ENCODE measurements at regions not wholly inside any gene's neighbourhood (a gene's known extent, or its start where the extent isn't known, plus 50 kb on each side); places are given as distances from the start of the nearest gene placed in this dataset.
A peak's percentile ranks its signal among the peaks of the same experiment; 100 is the strongest.

DNA sequence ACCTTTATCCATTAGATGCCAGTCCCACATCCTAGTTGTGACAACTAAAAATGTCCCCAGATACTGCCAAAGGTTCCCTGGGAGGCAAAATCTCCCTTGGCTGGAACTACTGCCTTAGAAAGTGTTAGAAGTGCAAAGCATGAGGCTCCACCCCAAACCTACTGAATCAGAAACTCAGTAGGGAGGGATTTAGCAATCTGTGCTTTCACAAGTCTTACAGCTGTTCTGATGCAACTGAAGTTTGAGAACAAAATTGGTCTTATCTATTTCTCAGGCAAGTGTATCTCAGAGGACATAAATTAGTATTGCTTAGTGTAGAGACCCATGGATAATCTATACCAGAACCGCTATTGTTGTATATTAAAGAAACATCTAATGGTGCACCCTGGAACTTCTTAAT, 70.2 kb downstream of the CLDN1 start:
- DNase-seq (ENCODE audit: low read depth) = peak; percentile 96

DNA sequence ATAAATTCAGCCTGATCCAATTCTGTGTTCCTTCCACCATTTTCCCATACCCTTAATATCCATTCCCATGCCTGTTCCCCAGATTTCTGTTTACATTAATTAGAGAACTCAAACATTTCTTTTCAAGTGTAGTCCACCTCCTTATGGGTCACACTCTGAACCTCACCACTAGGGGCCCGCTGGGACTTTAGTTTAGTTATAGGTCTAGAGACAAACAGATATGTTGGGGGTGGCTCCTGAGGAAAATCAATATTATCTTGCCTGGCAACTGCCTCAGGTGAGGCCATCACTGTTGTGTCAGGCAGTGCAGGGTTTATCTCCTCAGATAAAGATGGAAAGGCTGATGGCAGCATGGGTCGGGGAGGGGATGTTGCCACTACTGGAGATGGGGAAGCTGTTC, 72.8 kb downstream of the CLDN1 start:
- DNase-seq (ENCODE audit: low read depth) = no peak

DNA sequence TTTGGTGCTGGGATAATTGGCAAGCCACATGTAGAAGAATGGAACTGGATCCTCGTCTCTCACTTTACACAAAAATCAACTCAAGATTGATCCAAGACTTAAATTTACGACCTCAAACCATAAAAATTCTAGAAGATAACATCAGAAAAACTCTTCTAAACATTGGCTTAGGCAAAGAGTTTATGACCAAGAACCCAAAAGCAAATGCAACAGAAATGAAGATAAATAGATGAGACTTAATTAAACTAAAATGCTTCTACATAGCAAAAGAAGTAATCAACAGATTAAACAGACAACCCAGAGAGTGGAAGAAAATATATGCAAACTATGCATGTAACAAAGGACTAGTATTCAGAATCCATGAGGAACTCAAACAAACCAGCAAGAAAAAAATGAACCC, 80.1 kb downstream of the CLDN1 start:
- no peak for DNase-seq (ENCODE audit: low read depth)

- no peak for DNase-seq (ENCODE audit: low read depth)
These were observed 82.9 kb downstream of the CLDN1 start for GRCh38 chr3:190239325-190239724.

DNA sequence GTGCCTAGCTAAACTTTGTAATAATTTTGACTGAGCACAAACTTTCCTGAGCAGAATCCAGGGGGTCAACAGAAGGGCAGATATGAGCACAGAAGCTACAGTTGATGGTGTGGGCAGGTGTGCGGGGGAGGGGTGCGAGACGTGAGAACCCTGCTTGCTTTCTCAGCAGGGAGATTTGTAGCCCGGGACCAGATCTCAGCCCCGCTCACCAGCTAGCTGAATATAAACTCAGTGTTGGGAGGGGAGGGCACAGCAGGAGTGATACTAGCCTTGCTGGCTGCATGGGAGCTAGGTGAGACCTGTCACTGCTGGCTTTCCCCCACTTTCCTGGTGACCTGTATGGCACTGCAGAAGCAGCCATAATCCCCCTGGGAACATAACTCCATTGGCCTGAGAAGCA, 83.4 kb downstream of the CLDN1 start:
- DNase-seq (ENCODE audit: low read depth) = no peak

DNA sequence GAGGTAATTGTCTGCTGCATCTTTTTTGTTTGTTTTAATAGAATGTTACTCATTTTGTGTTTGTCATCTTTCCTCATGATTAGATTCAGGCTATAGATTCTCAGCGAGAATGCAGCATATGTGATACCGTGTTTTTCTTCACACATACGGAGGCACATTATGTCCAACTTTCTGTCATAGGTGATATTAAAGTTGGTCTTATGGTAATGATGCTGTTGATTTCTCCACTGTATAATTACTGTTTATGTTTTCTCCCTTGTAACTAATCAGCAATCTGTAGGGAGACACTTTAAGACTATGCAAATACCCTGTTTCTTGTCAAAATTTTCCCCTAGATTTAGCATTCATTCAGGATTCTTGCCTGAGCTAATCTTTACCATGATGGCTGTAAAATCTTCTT, 87.6 kb downstream of the CLDN1 start:
- no peak for DNase-seq (ENCODE audit: low read depth)

GRCh38 chr3:190229632-190230424, 92.4 kb downstream of the CLDN1 start:
- peak; percentile 86 for DNase-seq (ENCODE audit: low read depth)

DNA sequence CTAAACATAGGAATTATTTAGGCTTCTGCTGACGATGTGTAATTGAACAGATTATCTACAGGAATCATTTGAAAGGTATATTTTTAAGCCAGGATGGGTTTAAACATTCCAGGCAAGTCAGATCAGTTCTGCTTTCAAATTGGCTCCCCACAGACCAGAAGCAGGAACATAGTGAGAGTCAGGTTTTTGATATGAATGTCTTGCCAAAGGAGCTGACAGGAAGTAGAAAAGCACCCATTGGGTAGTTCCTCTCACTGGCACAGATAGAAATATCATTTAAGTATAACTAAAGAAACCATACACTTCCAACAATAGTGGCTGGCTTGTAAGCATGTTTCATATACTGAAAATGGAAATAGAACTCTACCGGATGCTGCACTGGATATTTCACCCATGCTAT, 95.2 kb downstream of the CLDN1 start:
- no peak for DNase-seq (ENCODE audit: low read depth)

DNA sequence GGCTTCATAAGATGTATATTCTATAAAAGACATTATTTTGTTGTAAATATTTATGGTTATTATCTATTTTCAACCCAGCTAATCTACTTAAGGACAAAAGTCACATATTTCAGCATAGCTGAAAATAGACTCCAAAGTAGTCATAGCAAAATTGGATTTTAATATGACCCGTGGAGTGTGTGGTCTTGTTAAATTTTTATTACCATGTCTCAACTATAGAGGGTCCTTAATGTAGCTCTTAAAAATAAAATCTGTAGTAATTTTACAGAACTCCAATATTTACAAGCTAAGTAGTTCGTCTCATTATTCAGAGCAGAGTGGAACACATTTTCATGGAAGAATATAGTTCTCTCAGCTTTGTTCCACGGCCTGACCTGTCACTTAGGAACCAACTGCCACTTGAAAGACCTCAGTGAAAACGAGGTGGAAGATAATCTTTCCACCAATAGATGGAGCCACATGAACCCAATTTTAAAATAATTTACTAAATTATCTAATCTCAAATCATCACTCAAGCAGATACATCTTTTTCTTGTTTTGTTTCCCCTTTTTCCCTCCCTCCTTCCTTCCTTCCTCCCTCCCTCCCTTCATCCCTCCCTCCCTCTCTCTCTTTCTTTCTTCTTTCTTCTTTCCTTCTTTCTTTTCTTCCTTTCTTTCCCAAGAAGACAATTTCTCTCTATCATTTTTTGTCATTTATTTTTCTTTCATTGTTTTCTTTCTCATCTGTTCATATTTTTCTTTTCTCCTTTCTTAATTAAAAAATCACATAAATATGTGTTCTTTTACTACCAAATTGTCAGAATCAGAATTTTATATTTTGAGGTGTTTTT, 97.2 kb downstream of the CLDN1 start:
- peak; percentile 38 for DNase-seq (ENCODE audit: low read depth)

DNA sequence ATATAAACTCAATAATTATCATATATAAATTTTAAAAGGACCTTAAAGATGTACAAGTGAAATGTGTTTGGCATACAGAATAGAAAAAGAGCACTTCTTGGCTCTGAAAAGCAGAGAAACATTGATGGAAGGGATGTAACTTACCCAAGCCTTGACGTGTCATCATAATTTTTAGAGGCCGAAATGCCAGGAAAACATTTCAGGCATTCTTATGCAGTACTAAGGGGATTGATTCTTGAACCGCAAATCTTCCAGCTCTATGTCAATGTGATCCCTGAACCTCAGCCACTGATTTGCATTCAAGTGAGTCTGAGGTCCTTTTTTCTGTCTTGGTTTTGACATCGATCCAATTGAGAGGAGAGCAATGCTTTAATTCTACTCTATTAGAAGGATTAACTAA, 97.8 kb downstream of the CLDN1 start:
- DNase-seq (ENCODE audit: low read depth) = peak; percentile 58

DNA sequence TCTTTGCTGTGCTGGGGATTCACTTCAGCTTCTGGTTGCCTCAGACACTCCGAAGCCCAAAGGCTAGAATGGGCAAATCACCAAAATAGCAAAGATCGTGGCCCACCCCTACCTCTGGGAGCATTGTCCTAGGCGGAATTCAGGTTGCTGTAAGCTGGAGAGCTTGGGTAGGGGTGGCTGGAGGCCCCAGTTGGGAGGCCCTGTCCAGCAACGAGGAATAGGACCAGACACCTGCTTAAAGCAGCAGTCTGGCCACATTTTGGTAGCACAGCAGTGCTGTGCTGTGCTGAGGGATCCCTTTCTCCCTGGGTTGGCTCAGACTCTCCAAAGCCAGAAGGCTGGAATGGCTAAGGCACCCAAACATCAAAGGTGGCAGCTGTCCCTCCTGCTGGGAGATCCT, 99.3 kb downstream of the CLDN1 start:
- DNase-seq (ENCODE audit: low read depth) = no peak

DNA sequence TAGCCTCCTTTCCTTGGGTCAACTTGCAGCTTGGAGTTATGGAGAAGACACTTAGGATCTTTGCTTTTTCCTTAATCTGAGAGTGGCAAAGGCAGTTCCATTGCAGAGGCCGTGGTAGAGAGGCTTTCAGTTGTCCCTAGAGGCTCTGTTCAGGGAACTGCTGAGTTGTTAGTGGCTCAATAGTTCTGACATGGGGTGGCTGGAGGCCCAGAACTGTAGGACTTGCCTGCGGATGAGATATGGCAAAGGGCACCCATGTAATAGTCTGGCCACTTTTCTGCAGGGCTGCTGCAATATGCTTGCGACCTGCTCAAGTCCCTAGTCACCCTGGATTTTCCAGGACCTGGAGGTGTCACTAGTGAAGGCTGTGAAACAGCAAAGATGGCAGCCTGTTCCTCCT, 99.9 kb downstream of the CLDN1 start:
- no peak for DNase-seq (ENCODE audit: low read depth)

GRCh38 chr3:190220362-190220761, 99.7 kb upstream of the P3H2 start:
- no peak for DNase-seq (ENCODE audit: low read depth)

DNA sequence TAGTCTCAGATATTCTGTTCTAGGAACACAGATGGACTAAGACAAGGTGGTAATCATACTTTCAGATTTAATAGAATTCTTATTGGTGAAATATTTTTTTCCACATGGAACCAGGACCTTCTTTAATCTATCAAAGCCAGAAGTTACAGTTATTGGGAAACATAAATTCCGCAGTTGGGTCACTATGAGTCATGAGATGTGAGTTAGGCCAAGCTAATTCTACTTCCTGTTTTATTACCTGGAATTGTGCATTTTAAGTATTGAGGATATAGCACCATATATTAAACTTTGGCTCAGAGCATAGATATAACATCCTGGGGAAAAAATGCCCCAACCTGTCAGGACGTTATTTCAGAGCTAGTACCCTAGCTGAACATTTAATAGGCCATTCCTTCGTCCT, 96.4 kb upstream of the P3H2 start:
- peak; percentile 78 for DNase-seq (ENCODE audit: low read depth)

DNA sequence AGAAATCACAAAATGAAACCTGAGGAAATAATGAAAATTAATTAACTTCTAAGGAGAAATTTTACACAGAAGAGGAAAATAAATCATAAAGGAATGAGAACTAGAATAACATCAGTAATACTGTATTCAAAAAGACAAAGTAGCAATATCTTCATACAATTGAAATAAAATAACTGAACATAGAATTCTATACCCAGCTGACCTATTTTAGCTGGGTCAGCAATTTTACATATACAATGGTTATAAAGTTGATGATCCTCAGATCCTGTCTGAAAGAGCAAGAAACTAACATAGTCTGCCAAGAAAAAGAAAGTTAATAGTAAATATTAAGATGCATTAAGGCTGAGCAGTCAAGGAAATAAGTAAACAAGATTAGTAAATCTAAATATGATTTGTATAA, 93.0 kb upstream of the P3H2 start:
- DNase-seq (ENCODE audit: low read depth) = no peak

GRCh38 chr3:190210608-190211007, 89.9 kb upstream of the P3H2 start:
- no peak for DNase-seq (ENCODE audit: low read depth)

GRCh38 chr3:190209533-190209932, 88.8 kb upstream of the P3H2 start:
- no peak for DNase-seq (ENCODE audit: low read depth)

GRCh38 chr3:190208196-190208595, 87.5 kb upstream of the P3H2 start:
- no peak for DNase-seq (ENCODE audit: low read depth)

DNA sequence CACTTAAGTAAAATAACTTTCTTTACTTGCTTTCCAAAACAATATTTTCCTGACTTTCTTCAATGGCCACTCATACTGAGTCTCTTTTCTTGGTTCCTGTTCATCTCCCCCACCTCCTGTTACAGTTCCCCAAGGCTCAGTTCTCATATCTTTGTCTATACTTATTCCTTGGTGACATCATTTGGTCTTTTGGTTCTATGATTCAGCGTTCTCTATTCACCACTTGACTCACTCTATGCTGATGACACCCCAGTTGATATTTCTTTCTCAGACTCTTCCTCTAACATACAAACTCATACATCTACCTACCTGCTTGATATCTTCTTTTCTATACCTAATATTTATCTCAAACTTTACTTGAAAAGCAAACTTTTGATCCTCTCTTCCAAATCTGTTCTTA, 85.0 kb upstream of the P3H2 start:
- DNase-seq (ENCODE audit: low read depth) = peak; percentile 70

- DNase-seq (ENCODE audit: low read depth) = no peak
These were observed 83.5 kb upstream of the P3H2 start for GRCh38 chr3:190204200-190204599.

- no peak for DNase-seq (ENCODE audit: low read depth)
These were observed 76.7 kb upstream of the P3H2 start for GRCh38 chr3:190197346-190197763.

GRCh38 chr3:190194506-190194905, 73.8 kb upstream of the P3H2 start:
- DNase-seq (ENCODE audit: low read depth) = no peak

GRCh38 chr3:190193210-190193609, 72.5 kb upstream of the P3H2 start:
- no peak for DNase-seq (ENCODE audit: low read depth)

- no peak for DNase-seq (ENCODE audit: low read depth)
These were observed 72.0 kb upstream of the P3H2 start for GRCh38 chr3:190192739-190193138.
